GM12878 (cell line): ENCODE measurements at regions not wholly inside any gene's neighbourhood (a gene's known extent, or its start where the extent isn't known, plus 50 kb on each side); places are given as distances from the start of the nearest gene placed in this dataset.

Experiments
- PAX8 ChIP-seq: fragments of 450-650 bp; IDR thresholded peaks from 2 replicates; pipeline ENCODE4 v1.6.1; 2017; ENCODE audit warnings: mild to moderate bottlenecking, moderate library complexity
- POLR2A ChIP-seq: IDR thresholded peaks from 2 replicates; pipeline ENCODE4 v1.6.1; 2011; ENCODE audit warnings: low read depth, mild to moderate bottlenecking, low read length

GRCh38 chr7:81407094-81407493 lies 362.8 kb downstream of the HGF start:
- TF ChIP-seq POLR2A = no peak
- TF ChIP-seq PAX8 = no peak
